ENCODE measurements at regions not wholly inside any gene's neighbourhood (a gene's known extent, or its start where the extent isn't known, plus 50 kb on each side); places are given as distances from the start of the nearest gene placed in this dataset.

GRCh38 chr2:65991381-65992197, 443.3 kb upstream of the MEIS1 start:
- no peak for TF ChIP-seq CTCF (IDR thresholded peaks at IDR 0.05)
- TF ChIP-seq POLR2A (IDR thresholded peaks at IDR 0.05), result no peak
- Histone ChIP-seq H3K27me3 (no peaks in the 10 kb centered on the region), H3K27ac (no peak overlapping the region), H3K4me1 (no peaks in the 10 kb centered on the region), H3K9me3 (no peaks in the 10 kb centered on the region), H3K36me3 (ENCODE audit: low read depth, missing control alignments) (no peaks in the 10 kb centered on the region), H3K4me3 (no peak overlapping the region)
- WGBS, 2 donors, result 51 to 62% methylated on average over 9 of the region's 9 CpGs
- intact Hi-C loops (cut with DNase I; ENCODE audit: low total_unique reads), result no loop called here
- no peak for DNase-seq

DNA sequence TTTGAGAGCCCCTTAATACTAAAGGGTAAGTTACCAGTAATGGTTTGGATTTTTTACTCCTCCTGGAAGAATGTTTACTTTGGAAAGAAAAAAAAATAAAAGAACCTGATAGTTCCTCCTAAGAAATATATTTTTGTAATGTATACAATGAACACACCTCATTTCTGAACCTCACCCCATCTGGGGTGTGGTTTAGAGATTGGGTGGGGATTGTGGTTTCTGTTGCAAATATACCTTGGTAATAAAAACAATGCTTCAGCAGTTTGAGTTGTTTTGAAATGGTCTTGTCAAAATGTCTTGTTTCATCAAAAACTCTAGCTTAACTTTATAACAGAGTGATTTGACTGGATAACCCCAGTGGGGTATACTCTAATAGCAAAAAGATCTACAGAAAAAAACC, 448.9 kb upstream of the MEIS1 start:
- Histone ChIP-seq H3K27ac (no peak overlapping the region), H3K4me1 (no peaks in the 10 kb centered on the region), H3K4me3 (no peak overlapping the region), H3K9me3 (no peaks in the 10 kb centered on the region), H3K36me3 (ENCODE audit: low read depth, missing control alignments) (no peaks in the 10 kb centered on the region), H3K27me3 (no peaks in the 10 kb centered on the region)
- intact Hi-C loops (cut with DNase I; ENCODE audit: low total_unique reads), result no loop called here
- TF ChIP-seq CTCF (IDR thresholded peaks at IDR 0.05) (no peak), POLR2A (IDR thresholded peaks at IDR 0.05) (no peak)
- DNase-seq, result no peak

DNA sequence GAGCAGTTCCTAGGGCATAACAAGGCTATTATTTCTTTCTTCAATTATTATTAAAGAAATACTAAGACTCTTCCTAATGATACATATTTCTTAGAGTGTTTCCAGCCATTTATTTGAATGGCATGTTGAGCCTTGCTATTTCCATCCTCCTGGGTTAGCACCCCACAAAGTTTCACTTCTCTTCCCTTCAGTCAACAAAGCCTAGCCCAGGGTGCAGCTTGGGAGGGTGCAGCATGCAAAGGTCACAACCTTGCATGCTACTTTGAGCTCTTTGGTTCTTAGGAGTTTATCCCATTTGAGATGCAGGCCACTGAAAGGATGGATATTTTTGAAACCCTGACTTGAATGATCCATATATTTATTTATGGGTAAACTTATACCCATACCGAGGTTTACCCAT, 454.4 kb upstream of the MEIS1 start:
- no peaks in the 10 kb centered on the region for H3K27me3 ChIP-seq
- H3K36me3 ChIP-seq (ENCODE audit: low read depth, missing control alignments), result no peaks in the 10 kb centered on the region
- no peak for DNase-seq
- TF ChIP-seq POLR2A (IDR thresholded peaks at IDR 0.05) (no peak), CTCF (IDR thresholded peaks at IDR 0.05) (no peak)
- no peak overlapping the region for H3K4me3 ChIP-seq
- WGBS, 2 donors, result 73 to 91% methylated on average over 1 of the region's 1 CpG
- intact Hi-C loops (cut with DNase I; ENCODE audit: low total_unique reads), result no loop called here
- no peaks in the 10 kb centered on the region for H3K4me1 ChIP-seq
- no peak overlapping the region for H3K27ac ChIP-seq
- no peaks in the 10 kb centered on the region for H3K9me3 ChIP-seq

DNA sequence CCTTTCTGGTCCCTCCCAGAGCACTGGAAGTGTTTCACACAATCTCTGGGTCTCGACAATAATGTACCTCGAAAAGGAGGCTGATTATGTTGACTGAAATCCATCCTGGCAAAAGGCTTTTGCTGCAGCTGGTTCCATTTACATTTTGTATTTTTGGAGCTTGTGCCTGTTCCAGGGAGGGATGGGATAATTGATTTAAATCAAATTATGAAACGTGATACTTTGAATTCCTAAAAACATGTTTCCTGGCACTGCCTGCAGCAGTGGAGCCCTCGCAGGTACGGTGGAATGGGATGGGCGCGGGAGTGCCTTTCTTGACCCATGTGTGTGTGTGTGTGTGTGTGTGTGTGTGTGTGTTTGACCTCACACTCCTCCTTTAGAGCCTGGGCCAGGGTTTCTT, 455.5 kb upstream of the MEIS1 start:
- Histone ChIP-seq H3K27me3 (no peaks in the 10 kb centered on the region), H3K27ac (no peak overlapping the region), H3K9me3 (no peaks in the 10 kb centered on the region), H3K4me3 (no peak overlapping the region), H3K4me1 (no peaks in the 10 kb centered on the region), H3K36me3 (ENCODE audit: low read depth, missing control alignments) (no peaks in the 10 kb centered on the region)
- TF ChIP-seq POLR2A (IDR thresholded peaks at IDR 0.05) (no peak), CTCF (IDR thresholded peaks at IDR 0.05) (no peak)
- DNase-seq, result no peak
- WGBS, 2 donors, result 61 to 87% methylated on average over 7 of the region's 7 CpGs
- intact Hi-C loops (cut with DNase I; ENCODE audit: low total_unique reads), result no loop called here
